OCI-LY1 (cell line): ENCODE measurements at regions not wholly inside any gene's neighbourhood (a gene's known extent, or its start where the extent isn't known, plus 50 kb on each side); places are given as distances from the start of the nearest gene placed in this dataset.

Source experiments
- EZH2 ChIP-seq: fragments of 200-600 bp; sonication (generic), shearing (Covaris generic); IDR thresholded peaks from 2 replicates; pipeline ENCODE4 v1.8.0; 2017; ENCODE audit warnings: borderline replicate concordance, mixed run types, mild to moderate bottlenecking, antibody characterized with exemption, low read length, moderate library complexity, mixed read lengths
- TF ChIP-seq, protein P1 (sequence below): fragments of 200-600 bp; sonication (generic), shearing (Covaris generic); IDR thresholded peaks from 2 replicates; pipeline ENCODE4 v1.5.1; 2017; ENCODE audit warnings: mild to moderate bottlenecking, antibody characterized with exemption, low read length, moderate library complexity, mixed read lengths

DNA sequence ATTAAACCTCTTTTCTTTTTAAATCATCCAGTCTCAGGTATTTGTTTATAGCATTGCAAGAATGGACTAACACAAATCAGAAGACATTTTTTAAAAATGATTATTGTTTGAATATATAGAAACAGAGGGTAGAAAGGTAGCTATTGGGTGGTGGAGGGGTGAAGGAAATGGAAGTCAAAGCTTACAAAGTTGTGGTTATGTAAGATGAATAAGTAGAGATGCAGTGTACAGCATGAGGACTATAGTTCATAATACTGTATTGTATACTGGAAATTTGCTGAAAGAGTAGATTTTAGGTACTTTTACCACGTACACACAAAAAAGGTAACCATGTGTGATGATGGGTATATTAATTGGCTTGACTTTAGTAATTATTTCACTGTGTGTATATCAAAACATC lies 144.0 kb upstream of the FAM3C start:
- TF ChIP-seq, protein P1, sequence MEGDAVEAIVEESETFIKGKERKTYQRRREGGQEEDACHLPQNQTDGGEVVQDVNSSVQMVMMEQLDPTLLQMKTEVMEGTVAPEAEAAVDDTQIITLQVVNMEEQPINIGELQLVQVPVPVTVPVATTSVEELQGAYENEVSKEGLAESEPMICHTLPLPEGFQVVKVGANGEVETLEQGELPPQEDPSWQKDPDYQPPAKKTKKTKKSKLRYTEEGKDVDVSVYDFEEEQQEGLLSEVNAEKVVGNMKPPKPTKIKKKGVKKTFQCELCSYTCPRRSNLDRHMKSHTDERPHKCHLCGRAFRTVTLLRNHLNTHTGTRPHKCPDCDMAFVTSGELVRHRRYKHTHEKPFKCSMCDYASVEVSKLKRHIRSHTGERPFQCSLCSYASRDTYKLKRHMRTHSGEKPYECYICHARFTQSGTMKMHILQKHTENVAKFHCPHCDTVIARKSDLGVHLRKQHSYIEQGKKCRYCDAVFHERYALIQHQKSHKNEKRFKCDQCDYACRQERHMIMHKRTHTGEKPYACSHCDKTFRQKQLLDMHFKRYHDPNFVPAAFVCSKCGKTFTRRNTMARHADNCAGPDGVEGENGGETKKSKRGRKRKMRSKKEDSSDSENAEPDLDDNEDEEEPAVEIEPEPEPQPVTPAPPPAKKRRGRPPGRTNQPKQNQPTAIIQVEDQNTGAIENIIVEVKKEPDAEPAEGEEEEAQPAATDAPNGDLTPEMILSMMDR = no peak
- no peak for TF ChIP-seq EZH2
